H1 (cell line): ENCODE measurements at regions not wholly inside any gene's neighbourhood (a gene's known extent, or its start where the extent isn't known, plus 50 kb on each side); places are given as distances from the start of the nearest gene placed in this dataset.

Source experiments
- CTCF ChIA-PET: fragments of 300-600 bp; sonication (Branson Sonifier 250); formaldehyde crosslinking; loops from one replicate; lab custom pipeline; 2021; ENCODE audit not compliant: partially characterized antibody; lab: Charles Lee
- POLR2A ChIA-PET: fragments of 300-600 bp; sonication (Branson Sonifier 250); formaldehyde crosslinking; loops from one replicate; lab custom pipeline; 2021; ENCODE audit warnings: inconsistent platforms; ENCODE audit not compliant: partially characterized antibody; lab: Charles Lee
- DNase-seq, 2 experiments: peaks; one replicate each; pipeline versions ENCODE4 v3.0.0 to v3.0.0-alpha.2; 2010 to 2022; ENCODE audit warnings: low spot score in 2 of 2, low read depth in 1 of 2, mixed read lengths in 1 of 2
- FAIRE-seq: peaks from 2 replicates; lab custom pipeline; 2011; peaks lifted over from hg19 to GRCh38; lab: Jason Lieb, UNC
- H2AFZ ChIP-seq: 2 replicates; pipeline ENCODE4 v1.8.1; 2012; ENCODE audit warnings: low read length, inconsistent platforms
- H2AK5ac ChIP-seq: 2 replicates; pipeline ENCODE4 v1.6.1; 2013; ENCODE audit warnings: low read depth, low read length
- H2BK120ac ChIP-seq: replicated peaks from 2 replicates; pipeline ENCODE3; 2013; ENCODE audit warnings: low read depth, low read length, inconsistent platforms
- H2BK12ac ChIP-seq: 2 replicates; pipeline ENCODE4 v1.6.1; 2013; ENCODE audit warnings: low read depth, low read length
- H2BK15ac ChIP-seq: 2 replicates; pipeline ENCODE4 v1.6.1; 2013; ENCODE audit warnings: low read length
- H2BK20ac ChIP-seq: 2 replicates; pipeline ENCODE4 v1.6.1; 2013; ENCODE audit warnings: low read length
- H2BK5ac ChIP-seq: 2 replicates; pipeline ENCODE4 v1.6.1; 2013; ENCODE audit warnings: low read depth, low read length
- H3K14ac ChIP-seq: 2 replicates; pipeline ENCODE4 v1.6.1; 2013; ENCODE audit warnings: inconsistent platforms; ENCODE audit not compliant: insufficient read length
- H3K18ac ChIP-seq: 2 replicates; pipeline ENCODE4 v1.6.1; 2013; ENCODE audit warnings: low read length; ENCODE audit errors: extremely low read depth
- H3K23ac ChIP-seq: 2 replicates; pipeline ENCODE4 v1.6.1; 2013; ENCODE audit warnings: inconsistent platforms; ENCODE audit not compliant: insufficient read length
- H3K23me2 ChIP-seq: 2 replicates; pipeline ENCODE4 v1.6.1; 2013; ENCODE audit warnings: low read depth, low read length
- H3K27ac ChIP-seq: 2 replicates; pipeline ENCODE4 v1.6.1; 2011; ENCODE audit warnings: low read depth, low read length, inconsistent platforms
- H3K27me3 ChIP-seq, 4 experiments: replicated peaks in 1 of 4; 1 replicate in 1 of 4; 2 replicates in 3 of 4; pipeline versions ENCODE4 v1.6.1 to v1.8.1; 2011 to 2013; ENCODE audit warnings: low read length in 3 of 4, mild to moderate bottlenecking in 3 of 4, inconsistent platforms in 2 of 4, mixed read lengths in 2 of 4, moderate library complexity in 1 of 4; ENCODE audit not compliant: control insufficient read depth in 3 of 4, insufficient read depth in 3 of 4; ENCODE audit errors: extremely low read depth in 1 of 4
- H3K36me3 ChIP-seq, 4 experiments: 2 replicates each; pipeline versions ENCODE4 v1.6.1 to v1.8.1; 2011 to 2013; ENCODE audit warnings: mild to moderate bottlenecking in 4 of 4, low read length in 3 of 4, moderate library complexity in 2 of 4, control low read depth in 1 of 4, inconsistent platforms in 1 of 4; ENCODE audit not compliant: insufficient read depth in 4 of 4, control insufficient read depth in 2 of 4
- H3K4ac ChIP-seq: replicated peaks from 2 replicates; pipeline ENCODE3; 2013; ENCODE audit warnings: low read length, low read depth, mixed read lengths, inconsistent platforms; ENCODE audit not compliant: insufficient read length
- H3K4me1 ChIP-seq, 4 experiments: replicated peaks in 1 of 4; 1 replicate in 1 of 4; 2 replicates in 3 of 4; pipeline versions ENCODE4 v1.6.1 to v1.8.1; 2011 to 2013; ENCODE audit warnings: low read length in 3 of 4, inconsistent platforms in 2 of 4, mixed read lengths in 1 of 4; ENCODE audit not compliant: insufficient read depth in 4 of 4, control insufficient read depth in 3 of 4
- H3K4me2 ChIP-seq, 2 experiments: 2 replicates each; pipeline versions ENCODE4 v1.6.1 to v1.8.1; 2011 to 2013; ENCODE audit warnings: low read depth in 2 of 2, low read length in 2 of 2, control low read depth in 1 of 2, inconsistent platforms in 1 of 2, mild to moderate bottlenecking in 1 of 2; ENCODE audit not compliant: insufficient read depth in 1 of 2
- H3K4me3 ChIP-seq, 4 experiments: fragments of 200-600, 300-600 bp in 1 of 4; sonication (generic), shearing (Covaris generic), sonication (Bioruptor Twin) in 1 of 4; 2 replicates each; pipeline versions ENCODE4 v1.5.1 to v1.8.1; 2011 to 2016; ENCODE audit warnings: low read length in 4 of 4, low read depth in 3 of 4, control low read depth in 2 of 4, inconsistent platforms in 2 of 4, mild to moderate bottlenecking in 2 of 4, mixed read lengths in 1 of 4, moderate library complexity in 1 of 4; ENCODE audit not compliant: insufficient read depth in 2 of 4; ENCODE audit errors: extremely low read depth in 1 of 4
- H3K56ac ChIP-seq: replicated peaks from 2 replicates; pipeline ENCODE3; 2013; ENCODE audit warnings: low read depth, mild to moderate bottlenecking, mixed read lengths, low read length, inconsistent platforms; ENCODE audit not compliant: insufficient read length
- H3K79me1 ChIP-seq: 2 replicates; pipeline ENCODE4 v1.6.1; 2013; ENCODE audit warnings: low read depth, low read length, control low read depth
- H3K79me2 ChIP-seq, 2 experiments: 2 replicates each; pipeline versions ENCODE4 v1.6.1 to v1.8.1; 2012 to 2013; ENCODE audit warnings: low read length in 2 of 2, mild to moderate bottlenecking in 2 of 2, inconsistent platforms in 1 of 2; ENCODE audit not compliant: insufficient read depth in 2 of 2, control insufficient read depth in 1 of 2
- H3K9ac ChIP-seq, 4 experiments: replicated peaks in 1 of 4; 1 replicate in 1 of 4; 2 replicates in 3 of 4; pipeline versions ENCODE4 v1.6.1 to v1.8.1; 2011 to 2013; ENCODE audit warnings: low read depth in 3 of 4, low read length in 3 of 4, control low read depth in 2 of 4, mild to moderate bottlenecking in 2 of 4, moderate library complexity in 2 of 4, inconsistent platforms in 1 of 4; ENCODE audit errors: extremely low read depth in 1 of 4
- H3K9me3 ChIP-seq, 2 experiments: 2 replicates each; pipeline versions ENCODE4 v1.6.1 to v1.8.1; 2012 to 2013; ENCODE audit warnings: mild to moderate bottlenecking in 2 of 2, moderate library complexity in 2 of 2, control low read depth in 1 of 2, inconsistent platforms in 1 of 2, low read depth in 1 of 2, low read length in 1 of 2, mixed read lengths in 1 of 2; ENCODE audit not compliant: insufficient read depth in 2 of 2
- H4K20me1 ChIP-seq, 2 experiments: replicated peaks in 1 of 2; 2 replicates each; pipeline versions ENCODE3 to v1.8.1; 2011 to 2013; ENCODE audit warnings: inconsistent platforms in 2 of 2, low read length in 2 of 2, mild to moderate bottlenecking in 1 of 2; ENCODE audit not compliant: insufficient read depth in 2 of 2, control insufficient read depth in 1 of 2
- H4K5ac ChIP-seq: 2 replicates; pipeline ENCODE4 v1.6.1; 2013; ENCODE audit warnings: low read length, low read depth, mixed read lengths, inconsistent platforms; ENCODE audit not compliant: insufficient read length
- H4K8ac ChIP-seq: 2 replicates; pipeline ENCODE4 v1.8.0; 2013; ENCODE audit warnings: mild to moderate bottlenecking, moderate library complexity, low read length, inconsistent platforms; ENCODE audit not compliant: insufficient read depth; ENCODE audit errors: extremely low read depth
- H4K91ac ChIP-seq: replicated peaks from 2 replicates; pipeline ENCODE3; 2013; ENCODE audit warnings: low read length, mixed read lengths, inconsistent platforms; ENCODE audit not compliant: insufficient read length
- ASH2L ChIP-seq: fragments of 200-600, 300-600 bp; sonication (generic); IDR thresholded peaks from one replicate; pipeline ENCODE4 v1.7.1; 2017; ENCODE audit warnings: low read length
- CTBP2 ChIP-seq: IDR thresholded peaks from 2 replicates; pipeline ENCODE4 v1.7.0; 2011; ENCODE audit warnings: borderline replicate concordance, mild to moderate bottlenecking, moderate library complexity, mixed read lengths, low read length; ENCODE audit not compliant: insufficient read depth, insufficient read length
- EP300 ChIP-seq, 2 experiments: IDR thresholded peaks; 1 replicate in 1 of 2; 2 replicates in 1 of 2; pipeline ENCODE4 v1.6.1; 2011 to 2012; ENCODE audit warnings: low read depth in 2 of 2, low read length in 2 of 2, mild to moderate bottlenecking in 2 of 2, borderline replicate concordance in 1 of 2, inconsistent platforms in 1 of 2, moderate library complexity in 1 of 2
- WGBS, 2 experiments: shearing (Covaris generic) in 1 of 2; methylation state at CpG; one replicate each; pipeline versions ENCODE4 v1.1.6 to v1.1.7; 2013 to 2015; ENCODE audit warnings: low lambda C conversion rate in 2 of 2, mixed read lengths in 2 of 2, inconsistent platforms in 1 of 2, low coverage in 1 of 2, missing lambda C conversion rate in 1 of 2; ENCODE audit not compliant: insufficient replicate concordance in 2 of 2, insufficient coverage in 1 of 2, insufficient read length in 1 of 2; ENCODE audit errors: extremely low coverage in 1 of 2, missing lambda C conversion rate in 1 of 2; 5-methylcytosine and 5-hydroxymethylcytosine counted together

- Histone ChIP-seq H3K4me2 (no peak overlapping the region), H2AFZ (no peak overlapping the region), H3K4me3 (no peak overlapping the region), H3K27me3 (peaks cover 16 to 22% (median 19%) of the 10 kb centered on the region in 4 experiments), H3K18ac (no peak overlapping the region), H2BK15ac (no peak overlapping the region), H3K9ac (no peak overlapping the region), H3K4me1 (peaks cover 7 to 11% (median 7%) of the 10 kb centered on the region in 4 experiments; a peak in 6 of 7 replicates), H3K23ac (no peak overlapping the region), H3K23me2 (peaks cover 2% of the 10 kb centered on the region; the same call in 1 of the 2 replicates), H3K4ac (no peak overlapping the region), H2BK120ac (no peak overlapping the region), H2BK5ac (no peak overlapping the region), H3K79me1 (no peaks in the 10 kb centered on the region), H2BK12ac (no peak overlapping the region), H3K56ac (no peak overlapping the region), H4K5ac (no peak overlapping the region), H2AK5ac (no peak overlapping the region), H3K79me2 (no peaks in the 10 kb centered on the region; a peak in 1 of 4 replicates), H2BK20ac (no peak overlapping the region), H4K8ac (no peak overlapping the region), H3K36me3 (no peaks in the 10 kb centered on the region), H3K27ac (no peak overlapping the region), H3K14ac (no peak overlapping the region), H3K9me3 (no peaks in the 10 kb centered on the region)
- POLR2A ChIA-PET, result no interaction called here
- 77% methylated on average over 4 of the region's 4 CpGs; no CpG with 5 or more reads in 1 of the 2 experiments for WGBS, 2 experiments
- DNase-seq (no peak), FAIRE-seq (no peak)
- CTCF ChIA-PET, result interaction anchor here (1.0 kb wide), 1 partner anchor 11 kb away, joined by 5 read pairs; no protein-coding TSS in a partner anchor
- no peak for TF ChIP-seq ASH2L
- no peak for TF ChIP-seq EP300 (IDR thresholded peaks at IDR 0.05; ENCODE audit: borderline replicate concordance in 1 of 2, low read depth in 2 of 2, low read length in 2 of 2)
- no peak for TF ChIP-seq CTBP2
- TF ChIP-seq, all 59 proteins: peak for 0
- H4K20me1 ChIP-seq, result no peaks in the 10 kb centered on the region
- H4K91ac ChIP-seq, result no peak overlapping the region
These were observed 79.1 kb upstream of the EPB41L3 start for GRCh38 chr18:5622905-5623304.
